GM12864 (cell line): ENCODE measurements at regions not wholly inside any gene's neighbourhood (a gene's known extent, or its start where the extent isn't known, plus 50 kb on each side); places are given as distances from the start of the nearest gene placed in this dataset.

ENCODE experiments used
- DNase-seq: peaks from one replicate; pipeline ENCODE4 v3.0.0-alpha.2; 2011; ENCODE audit warnings: low read depth
- H3K4me3 ChIP-seq: 2 replicates; pipeline ENCODE4 v1.5.1; 2011; ENCODE audit warnings: mild to moderate bottlenecking, low read depth, low read length, control low read depth
- TF ChIP-seq, protein P1 (sequence below): IDR thresholded peaks from 2 replicates; pipeline ENCODE4 v1.5.1; 2011; ENCODE audit warnings: low read depth, mild to moderate bottlenecking, moderate library complexity, low read length, control low read depth, inconsistent platforms; ENCODE audit errors: missing control alignments

DNA sequence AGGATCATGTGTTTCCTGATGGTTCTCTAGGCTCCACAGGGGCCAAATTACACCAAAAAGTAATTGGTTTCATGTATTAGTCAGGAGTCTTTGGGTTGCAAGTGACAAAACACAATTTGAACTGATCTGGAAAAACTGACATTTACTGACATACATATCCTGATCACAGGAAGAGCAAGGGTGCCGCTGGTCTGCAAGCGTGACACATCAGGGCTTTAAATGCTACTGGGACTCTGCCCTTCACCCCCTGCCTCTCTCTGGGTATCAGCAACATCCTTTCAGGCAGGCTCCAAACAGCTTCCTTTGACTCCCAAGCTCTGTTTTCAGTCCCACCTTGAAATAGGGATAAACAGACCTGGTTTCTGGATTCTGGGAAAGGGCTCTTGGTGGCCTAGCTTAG is 197.5 kb downstream of the PALM2AKAP2 start:
- H3K4me3 ChIP-seq, result no peak overlapping the region
- TF ChIP-seq, protein P1, sequence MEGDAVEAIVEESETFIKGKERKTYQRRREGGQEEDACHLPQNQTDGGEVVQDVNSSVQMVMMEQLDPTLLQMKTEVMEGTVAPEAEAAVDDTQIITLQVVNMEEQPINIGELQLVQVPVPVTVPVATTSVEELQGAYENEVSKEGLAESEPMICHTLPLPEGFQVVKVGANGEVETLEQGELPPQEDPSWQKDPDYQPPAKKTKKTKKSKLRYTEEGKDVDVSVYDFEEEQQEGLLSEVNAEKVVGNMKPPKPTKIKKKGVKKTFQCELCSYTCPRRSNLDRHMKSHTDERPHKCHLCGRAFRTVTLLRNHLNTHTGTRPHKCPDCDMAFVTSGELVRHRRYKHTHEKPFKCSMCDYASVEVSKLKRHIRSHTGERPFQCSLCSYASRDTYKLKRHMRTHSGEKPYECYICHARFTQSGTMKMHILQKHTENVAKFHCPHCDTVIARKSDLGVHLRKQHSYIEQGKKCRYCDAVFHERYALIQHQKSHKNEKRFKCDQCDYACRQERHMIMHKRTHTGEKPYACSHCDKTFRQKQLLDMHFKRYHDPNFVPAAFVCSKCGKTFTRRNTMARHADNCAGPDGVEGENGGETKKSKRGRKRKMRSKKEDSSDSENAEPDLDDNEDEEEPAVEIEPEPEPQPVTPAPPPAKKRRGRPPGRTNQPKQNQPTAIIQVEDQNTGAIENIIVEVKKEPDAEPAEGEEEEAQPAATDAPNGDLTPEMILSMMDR, result no peak
- no peak for DNase-seq

DNA sequence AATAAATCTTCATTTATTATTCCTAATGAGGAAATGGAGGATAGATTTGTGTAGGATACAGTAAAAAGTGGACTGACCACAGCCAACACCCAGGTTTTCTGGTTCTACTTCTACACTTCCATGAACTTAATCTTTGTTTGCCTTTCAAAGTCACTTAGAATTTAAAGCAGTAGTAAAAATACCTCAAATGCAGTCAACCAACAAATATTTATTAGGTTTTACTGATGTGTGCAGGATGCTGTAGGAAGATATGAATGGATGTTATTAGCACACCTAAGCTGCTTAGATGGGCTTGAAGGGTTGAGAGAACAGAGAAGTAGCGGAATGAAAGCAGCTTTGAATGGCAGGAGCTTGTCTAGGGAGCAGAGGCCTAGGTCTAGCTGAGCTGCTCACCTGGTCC is 201.1 kb downstream of the PALM2AKAP2 start:
- H3K4me3 ChIP-seq, result no peak overlapping the region
- TF ChIP-seq, protein P1, result no peak
- DNase-seq, result no peak

DNA sequence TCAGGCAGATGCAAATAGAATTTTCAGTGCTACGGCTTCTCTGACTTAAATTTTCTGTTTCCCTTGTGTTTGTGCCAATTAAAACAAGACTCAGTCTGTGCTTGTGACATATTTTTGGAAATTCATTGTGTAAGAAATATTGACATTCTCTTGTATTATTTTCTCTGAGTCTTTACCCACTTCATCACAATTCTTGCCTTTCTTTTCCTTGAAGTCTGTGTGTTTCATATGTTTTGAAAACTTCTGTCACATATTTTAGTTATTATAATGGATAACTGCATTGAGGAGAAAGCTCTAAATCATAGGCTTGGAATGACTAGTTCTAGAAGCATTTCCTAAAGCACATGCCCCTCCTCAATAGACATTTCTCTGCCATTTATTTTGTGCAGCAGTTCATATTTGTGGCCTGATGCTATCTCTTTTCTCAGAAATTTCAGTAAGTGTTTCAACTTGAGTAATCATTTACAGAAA is 206.6 kb downstream of the PALM2AKAP2 start:
- H3K4me3 ChIP-seq, result no peak overlapping the region
- TF ChIP-seq, protein P1, result no peak
- no peak for DNase-seq

DNA sequence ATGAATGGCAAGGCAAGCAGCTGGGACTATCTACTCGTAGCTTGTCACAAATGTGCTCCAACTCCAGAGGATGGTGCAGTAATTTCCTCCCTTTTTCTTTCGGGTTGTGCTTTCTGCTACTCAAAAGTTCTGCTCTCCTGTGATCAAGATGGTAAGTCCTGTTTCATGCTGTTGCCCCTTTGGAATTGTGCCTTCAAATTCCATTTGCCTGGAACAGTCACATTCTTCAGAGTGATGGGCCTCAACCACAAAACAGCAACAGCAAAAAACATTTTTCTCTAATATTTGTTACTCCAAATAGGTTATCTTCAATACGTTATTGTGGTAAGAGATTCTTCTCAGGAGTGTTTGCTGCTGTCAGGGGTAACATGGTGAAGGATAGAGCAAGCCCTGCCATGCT is 209.3 kb downstream of the PALM2AKAP2 start:
- TF ChIP-seq, protein P1, result no peak
- DNase-seq, result no peak
- H3K4me3 ChIP-seq, result no peak overlapping the region

DNA sequence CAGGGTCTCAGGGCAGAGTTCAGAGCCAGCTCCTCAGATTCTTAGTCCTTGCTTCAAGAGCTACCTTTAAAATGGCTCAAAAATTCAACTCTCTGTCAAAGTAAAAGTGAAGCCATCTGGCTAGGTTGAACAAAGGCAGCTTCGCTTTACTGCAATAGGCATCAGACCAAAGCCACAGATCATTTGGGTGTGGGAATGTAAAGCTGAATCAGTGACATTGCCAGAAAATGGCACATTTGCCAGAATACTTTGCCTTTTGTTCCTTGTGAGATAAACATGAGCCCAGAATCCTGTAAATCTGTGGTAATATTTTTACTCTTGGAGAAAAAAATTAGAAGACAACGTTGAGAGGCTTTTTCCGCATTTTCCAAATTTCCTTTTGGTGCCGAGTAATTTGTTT is 210.5 kb downstream of the PALM2AKAP2 start:
- TF ChIP-seq, protein P1, result no peak
- no peak overlapping the region for H3K4me3 ChIP-seq

DNA sequence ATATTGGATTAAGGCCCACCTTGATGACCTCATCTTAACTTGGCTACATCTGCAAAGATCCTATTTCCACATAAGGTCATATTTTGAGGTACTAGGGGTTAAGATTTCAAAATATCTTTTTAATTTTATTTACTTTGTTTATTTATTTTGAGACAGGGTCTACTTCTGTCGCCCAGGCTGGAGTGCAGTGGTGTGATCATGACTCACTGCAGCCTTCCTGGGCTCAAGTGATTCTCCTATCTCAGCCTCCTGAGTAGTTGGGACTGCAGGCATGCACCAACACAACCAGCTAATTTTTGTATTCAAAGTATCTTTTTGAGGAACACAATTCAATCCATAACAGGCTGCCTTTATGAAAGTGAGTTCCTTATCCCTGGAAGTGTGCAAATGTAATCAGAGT is 212.3 kb downstream of the PALM2AKAP2 start:
- no peak overlapping the region for H3K4me3 ChIP-seq
- DNase-seq, result no peak
- TF ChIP-seq, protein P1, result no peak

More for the DNA sequence above, 210.5 kb downstream of the PALM2AKAP2 start:
- no peak for DNase-seq

DNA sequence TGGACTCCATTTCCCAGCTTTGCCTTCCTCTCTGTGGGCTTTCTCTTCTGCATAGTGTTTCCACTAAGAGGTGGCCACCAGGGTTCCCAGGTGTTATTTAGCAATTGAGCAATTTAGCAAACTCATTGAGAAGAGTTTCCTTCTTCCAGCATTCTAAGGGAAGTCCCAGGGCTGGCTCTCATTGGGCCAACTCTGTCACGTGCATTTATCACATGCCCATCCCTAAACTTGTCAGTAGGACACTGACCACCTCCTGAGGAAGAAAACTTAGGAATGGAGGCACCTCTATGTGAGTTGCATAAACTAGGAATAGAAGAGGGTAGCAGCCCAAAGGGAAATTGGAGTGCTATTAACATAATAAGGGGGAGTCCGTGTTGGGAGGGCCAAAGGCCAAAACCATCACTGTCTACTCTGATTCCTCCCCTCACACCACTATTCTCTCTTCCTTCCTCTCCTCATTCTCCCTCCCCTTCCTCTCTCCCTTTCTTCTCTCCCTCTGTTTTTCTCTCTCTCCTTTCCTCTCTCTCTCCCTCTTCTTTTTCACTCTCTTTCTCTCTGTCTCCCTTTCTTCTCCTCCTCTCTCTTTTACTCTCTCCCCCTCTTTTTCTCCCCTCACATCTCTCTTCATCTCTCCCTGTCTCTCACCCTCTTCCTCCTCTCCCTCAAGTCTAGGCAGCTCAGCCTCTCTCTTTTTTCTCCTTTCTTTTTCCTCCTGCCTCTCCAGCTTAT is 213.4 kb downstream of the PALM2AKAP2 start:
- TF ChIP-seq, protein P1, result no peak
- DNase-seq, result no peak

More for the DNA sequence above, 213.4 kb downstream of the PALM2AKAP2 start:
- no peak overlapping the region for H3K4me3 ChIP-seq
